IMR-90 (cell line): ENCODE measurements at regions not wholly inside any gene's neighbourhood (a gene's known extent, or its start where the extent isn't known, plus 50 kb on each side); places are given as distances from the start of the nearest gene placed in this dataset.

ENCODE experiments used
- ATAC-seq: fragments of 200-7000 bp; cut with Tn5 transposase; 2 replicates; pipeline ENCODE4 v1.9.1; 2020; ENCODE audit warnings: low read depth, mild to moderate bottlenecking, moderate library complexity
- BruUV-seq: library from RNA; stranded (reverse); fragments of 400-500 nt; replicated peaks from 2 replicates; lab custom pipeline; 2021; lab: Mats Ljungman, UMichigan
- CTCF ChIA-PET: fragments of 300-600 bp; formaldehyde crosslinking; extraction: SDS; loops from one replicate; lab custom pipeline; 2021; ENCODE audit warnings: antibody characterized with exemption; lab: Yijun Ruan, JAX
- POLR2A ChIA-PET: fragments of 300-600 bp; sonication (Branson Sonifier 250); formaldehyde crosslinking; loops from one replicate; lab custom pipeline; 2022; ENCODE audit warnings: antibody characterized with exemption; ENCODE audit not compliant: unreplicated experiment; lab: Charles Lee
- DNase-seq: peaks from one replicate; pipeline ENCODE4 v3.0.0; 2013
- H2AFZ ChIP-seq: replicated peaks from 2 replicates; pipeline ENCODE3; 2013; ENCODE audit warnings: low read length, mild to moderate bottlenecking; ENCODE audit not compliant: poor library complexity
- H2AK5ac ChIP-seq: 2 replicates; pipeline ENCODE4 v1.6.1; 2013; ENCODE audit warnings: low read depth, low read length, inconsistent platforms
- H2AK9ac ChIP-seq: replicated peaks from 2 replicates; pipeline ENCODE3; 2013; ENCODE audit warnings: mild to moderate bottlenecking, low read depth, low read length, moderate library complexity; ENCODE audit not compliant: poor library complexity
- H2BK120ac ChIP-seq: 2 replicates; pipeline ENCODE4 v1.6.1; 2013; ENCODE audit warnings: low read depth, low read length, inconsistent platforms
- H2BK15ac ChIP-seq: 3 replicates; pipeline ENCODE4 v1.6.1; 2013; ENCODE audit warnings: low read depth, low read length, inconsistent platforms
- H2BK20ac ChIP-seq: 2 replicates; pipeline ENCODE4 v1.6.1; 2013; ENCODE audit warnings: low read depth, mild to moderate bottlenecking, inconsistent platforms, low read length, moderate library complexity
- H2BK5ac ChIP-seq: 2 replicates; pipeline ENCODE4 v1.6.1; 2013; ENCODE audit warnings: mild to moderate bottlenecking, low read depth, low read length, inconsistent platforms; ENCODE audit not compliant: poor library complexity, severe bottlenecking
- H3K14ac ChIP-seq: replicated peaks from 2 replicates; pipeline ENCODE4 v1.6.1; 2013; ENCODE audit warnings: low read depth, low read length, inconsistent platforms
- H3K18ac ChIP-seq: 2 replicates; pipeline ENCODE4 v1.6.1; 2013; ENCODE audit warnings: low read depth, low read length, control low read depth
- H3K23ac ChIP-seq: 2 replicates; pipeline ENCODE4 v1.6.1; 2013; ENCODE audit warnings: low read depth, low read length, inconsistent platforms
- H3K27ac ChIP-seq: 2 replicates; pipeline ENCODE4 v1.5.1; 2013; ENCODE audit warnings: mild to moderate bottlenecking, control low read depth, low read length; ENCODE audit not compliant: insufficient read depth
- H3K27me3 ChIP-seq: 2 replicates; pipeline ENCODE4 v1.6.1; 2013; ENCODE audit warnings: low read length; ENCODE audit not compliant: control insufficient read depth, insufficient read depth
- H3K36me3 ChIP-seq: 2 replicates; pipeline ENCODE4 v1.6.1; 2013; ENCODE audit warnings: low read length, mixed read lengths; ENCODE audit not compliant: control insufficient read depth, insufficient read depth
- H3K4ac ChIP-seq: 2 replicates; pipeline ENCODE4 v1.6.1; 2013; ENCODE audit warnings: low read depth, low read length, inconsistent platforms
- H3K4me1 ChIP-seq: 2 replicates; pipeline ENCODE4 v1.6.1; 2013; ENCODE audit warnings: low read length, mixed read lengths; ENCODE audit not compliant: control insufficient read depth, insufficient read depth
- H3K4me2 ChIP-seq: 2 replicates; pipeline ENCODE4 v1.6.1; 2013; ENCODE audit warnings: low read depth, mild to moderate bottlenecking, control low read depth, low read length, moderate library complexity
- H3K4me3 ChIP-seq: 2 replicates; pipeline ENCODE4 v1.5.1; 2013; ENCODE audit warnings: low read depth, mild to moderate bottlenecking, control low read depth, low read length, moderate library complexity; ENCODE audit not compliant: insufficient read depth
- H3K56ac ChIP-seq: 2 replicates; pipeline ENCODE4 v1.6.1; 2013; ENCODE audit warnings: low read length, inconsistent platforms; ENCODE audit not compliant: insufficient read depth; ENCODE audit errors: extremely low read depth
- H3K79me1 ChIP-seq, 2 experiments: 2 replicates each; pipeline ENCODE4 v1.6.1; 2013; ENCODE audit warnings: low read length in 2 of 2, inconsistent platforms in 1 of 2, low read depth in 1 of 2
- H3K9ac ChIP-seq: 2 replicates; pipeline ENCODE4 v1.6.1; 2013; ENCODE audit warnings: low read depth, low read length, control low read depth
- H3K9me1 ChIP-seq: 2 replicates; pipeline ENCODE4 v1.6.1; 2013; ENCODE audit warnings: low read length, inconsistent platforms; ENCODE audit not compliant: insufficient read depth
- H3K9me3 ChIP-seq: 2 replicates; pipeline ENCODE4 v1.6.1; 2013; ENCODE audit warnings: low read length; ENCODE audit not compliant: control insufficient read depth, insufficient read depth
- H4K20me1 ChIP-seq: 2 replicates; pipeline ENCODE4 v1.6.1; 2013; ENCODE audit warnings: low read length, inconsistent platforms; ENCODE audit not compliant: insufficient read depth
- H4K5ac ChIP-seq: 2 replicates; pipeline ENCODE4 v1.6.1; 2013; ENCODE audit warnings: mild to moderate bottlenecking, low read depth, low read length, control low read depth
- H4K8ac ChIP-seq, 2 experiments: 2 replicates each; pipeline ENCODE4 v1.6.1; 2013; ENCODE audit warnings: low read depth in 2 of 2, low read length in 2 of 2, control low read depth in 1 of 2, inconsistent platforms in 1 of 2
- H4K91ac ChIP-seq: 2 replicates; pipeline ENCODE4 v1.6.1; 2013; ENCODE audit warnings: low read depth, low read length, inconsistent platforms; ENCODE audit not compliant: insufficient read depth
- BHLHE40 ChIP-seq: fragments of 150-350 bp; IDR thresholded peaks from 2 replicates; pipeline ENCODE4 v1.6.1; 2016; ENCODE audit warnings: mild to moderate bottlenecking, low read depth, low read length
- CHD1 ChIP-seq: IDR thresholded peaks from 2 replicates; pipeline ENCODE4 v1.6.1; 2012; ENCODE audit warnings: low read depth, low read length, improper control_type of control experiment
- CTCF ChIP-seq: conservative IDR thresholded peaks from 2 replicates; pipeline ENCODE4 v1.5.1; 2012; ENCODE audit warnings: mild to moderate bottlenecking, low read depth, low read length, improper control_type of control experiment
- ELK1 ChIP-seq: fragments of 150-350 bp; IDR thresholded peaks from 2 replicates; pipeline ENCODE4 v1.6.1; 2016; ENCODE audit warnings: low read depth, mild to moderate bottlenecking, low read length, moderate library complexity, borderline replicate concordance
- FOS ChIP-seq: fragments of 150-350 bp; IDR thresholded peaks from 2 replicates; pipeline ENCODE4 v1.6.1; 2016; ENCODE audit warnings: low read depth, low read length
- MAFK ChIP-seq: IDR thresholded peaks from 2 replicates; pipeline ENCODE4 v1.6.1; 2012; ENCODE audit warnings: low read depth, low read length, improper control_type of control experiment
- MAZ ChIP-seq: IDR thresholded peaks from 2 replicates; pipeline ENCODE4 v1.6.1; 2012; ENCODE audit warnings: low read depth, mild to moderate bottlenecking, low read length, improper control_type of control experiment, moderate library complexity, borderline replicate concordance
- MXI1 ChIP-seq: IDR thresholded peaks from 2 replicates; pipeline ENCODE4 v1.6.1; 2012; ENCODE audit warnings: low read depth, mild to moderate bottlenecking, low read length, moderate library complexity, borderline replicate concordance
- NFE2L2 ChIP-seq: fragments of 150-350 bp; IDR thresholded peaks from 2 replicates; pipeline ENCODE4 v1.6.1; 2016; ENCODE audit warnings: low read depth, mild to moderate bottlenecking, low read length
- POLR2A ChIP-seq: IDR thresholded peaks from 2 replicates; pipeline ENCODE4 v1.6.1; 2012; ENCODE audit warnings: mild to moderate bottlenecking, low read depth, low read length
- RAD21 ChIP-seq: IDR thresholded peaks from 2 replicates; pipeline ENCODE4 v1.6.1; 2012; ENCODE audit warnings: low read length, improper control_type of control experiment
- RCOR1 ChIP-seq: IDR thresholded peaks from 2 replicates; pipeline ENCODE4 v1.6.1; 2012; ENCODE audit warnings: mild to moderate bottlenecking, low read length, improper control_type of control experiment; ENCODE audit not compliant: insufficient replicate concordance
- RFX5 ChIP-seq: IDR thresholded peaks from 2 replicates; pipeline ENCODE4 v1.8.0; 2012; ENCODE audit warnings: low read depth, mild to moderate bottlenecking, low read length, moderate library complexity
- SMC3 ChIP-seq: fragments of 150-350 bp; IDR thresholded peaks from 2 replicates; pipeline ENCODE4 v1.6.1; 2016; ENCODE audit warnings: low read depth, mild to moderate bottlenecking, antibody characterized with exemption, low read length, moderate library complexity
- USF2 ChIP-seq: fragments of 150-350 bp; IDR thresholded peaks from 2 replicates; pipeline ENCODE4 v1.6.1; 2017; ENCODE audit warnings: mild to moderate bottlenecking, antibody characterized with exemption, low read length, low read depth
- WGBS, 2 experiments: methylation state at CpG; one replicate each; pipeline versions ENCODE4 v1.1.5 to v1.1.7; 2013; ENCODE audit warnings: missing lambda C conversion rate in 2 of 2; ENCODE audit not compliant: insufficient read length in 1 of 2; ENCODE audit errors: extremely low coverage in 2 of 2; 5-methylcytosine and 5-hydroxymethylcytosine counted together
- dilution Hi-C: fragments of 300-500 bp; cut with HindIII; formaldehyde crosslinking; loops from one replicate; pipeline ENCODE4 v1.14.3; 2018; ENCODE audit warnings: low sequenced_read_pairs; ENCODE audit not compliant: unreplicated experiment
- in situ Hi-C: fragments of 300-500 bp; cut with MboI; formaldehyde crosslinking; loops from 3 replicates; pipeline ENCODE4 v1.14.3; 2019; ENCODE audit warnings: low sequenced_read_pairs, inconsistent platforms, mixed read lengths
- intact Hi-C: fragments of 100-400 bp; cut with micrococcal nuclease; formaldehyde crosslinking; loops from 2 replicates; pipeline ENCODE4 v1.10.0; 2022

- Histone ChIP-seq H3K23ac (no peak overlapping the region), H3K14ac (no peak overlapping the region), H3K9ac (no peak overlapping the region), H2BK15ac (no peak overlapping the region), H3K9me3 (no peaks in the 10 kb centered on the region), H3K4me2 (no peak overlapping the region), H2BK5ac (no peak overlapping the region), H2AFZ (no peak overlapping the region), H3K79me1 (no peaks in the 10 kb centered on the region), H3K56ac (no peak overlapping the region), H2AK9ac (no peak overlapping the region), H3K18ac (no peak overlapping the region), H3K27ac (no peak overlapping the region), H4K8ac (no peak overlapping the region), H2BK20ac (no peak overlapping the region), H2BK120ac (no peak overlapping the region), H3K27me3 (no peaks in the 10 kb centered on the region), H4K91ac (no peak overlapping the region), H3K4me1 (no peaks in the 10 kb centered on the region), H2AK5ac (no peak overlapping the region), H3K36me3 (no peaks in the 10 kb centered on the region), H3K9me1 (no peaks in the 10 kb centered on the region), H3K4me3 (no peak overlapping the region), H4K5ac (no peak overlapping the region), H4K20me1 (no peaks in the 10 kb centered on the region), H3K4ac (no peak overlapping the region)
- dilution Hi-C loops (no loop called here), intact Hi-C loops (no loop called here), in situ Hi-C loops (no loop called here)
- no CpG with 5 or more reads among the region's 3 CpGs for WGBS, 2 experiments
- DNase-seq (no peak), ATAC-seq (no peak)
- TF ChIP-seq BHLHE40: no peak
- TF ChIP-seq ELK1: no peak
- no peak for TF ChIP-seq FOS
- no peak for TF ChIP-seq RFX5
- no peak for TF ChIP-seq CTCF
- TF ChIP-seq RCOR1: no peak
- no peak for TF ChIP-seq NFE2L2
- no peak for TF ChIP-seq USF2
- TF ChIP-seq MAFK: no peak
- no peak for TF ChIP-seq POLR2A
- no peak for TF ChIP-seq MAZ
- TF ChIP-seq MXI1: no peak
- TF ChIP-seq SMC3: no peak
- TF ChIP-seq CHD1: no peak
- no peak for TF ChIP-seq RAD21
- ChIA-PET CTCF (interaction anchor here (0.6 kb wide), 1 partner anchor 19 kb away, joined by 3 read pairs; no protein-coding TSS in a partner anchor), POLR2A (interaction anchor here (0.6 kb wide), 1 partner anchor 12 kb away, joined by 4 read pairs; no protein-coding TSS in a partner anchor)
- BruUV-seq: no TSS peak
These were observed 79.4 kb upstream of the DIRAS2 start for GRCh38 chr9:90722071-90722470.
